GM12878 (cell line): ENCODE measurements at regions not wholly inside any gene's neighbourhood (a gene's known extent, or its start where the extent isn't known, plus 50 kb on each side); places are given as distances from the start of the nearest gene placed in this dataset.

Experiments used
- ATF3 ChIP-seq: IDR thresholded peaks from 2 replicates; pipeline ENCODE4 v1.6.1; 2011; ENCODE audit warnings: low read depth, mild to moderate bottlenecking, low read length, moderate library complexity, borderline replicate concordance; ENCODE audit errors: extremely low read depth
- HSF1 ChIP-seq: fragments of 150-350 bp; IDR thresholded peaks from 2 replicates; pipeline ENCODE4 v1.6.1; 2014; ENCODE audit warnings: mild to moderate bottlenecking, low read depth, low read length
- ZBTB40 ChIP-seq: fragments of 450-650 bp; IDR thresholded peaks from 2 replicates; pipeline ENCODE4 v1.6.1; 2016; ENCODE audit warnings: mild to moderate bottlenecking, moderate library complexity, borderline replicate concordance
- TF ChIP-seq, protein P1 (sequence below): fragments of 450-650 bp; IDR thresholded peaks from 2 replicates; pipeline ENCODE4 v1.6.1; 2018; ENCODE audit warnings: mild to moderate bottlenecking, low read depth, moderate library complexity; ENCODE audit not compliant: partially characterized antibody

GRCh38 chr4:92101737-92102172 lies 202.0 kb upstream of the GRID2 start (continued):
- TF ChIP-seq HSF1 (no peak), ATF3 (no peak), ZBTB40 (no peak)
- TF ChIP-seq, protein P1, sequence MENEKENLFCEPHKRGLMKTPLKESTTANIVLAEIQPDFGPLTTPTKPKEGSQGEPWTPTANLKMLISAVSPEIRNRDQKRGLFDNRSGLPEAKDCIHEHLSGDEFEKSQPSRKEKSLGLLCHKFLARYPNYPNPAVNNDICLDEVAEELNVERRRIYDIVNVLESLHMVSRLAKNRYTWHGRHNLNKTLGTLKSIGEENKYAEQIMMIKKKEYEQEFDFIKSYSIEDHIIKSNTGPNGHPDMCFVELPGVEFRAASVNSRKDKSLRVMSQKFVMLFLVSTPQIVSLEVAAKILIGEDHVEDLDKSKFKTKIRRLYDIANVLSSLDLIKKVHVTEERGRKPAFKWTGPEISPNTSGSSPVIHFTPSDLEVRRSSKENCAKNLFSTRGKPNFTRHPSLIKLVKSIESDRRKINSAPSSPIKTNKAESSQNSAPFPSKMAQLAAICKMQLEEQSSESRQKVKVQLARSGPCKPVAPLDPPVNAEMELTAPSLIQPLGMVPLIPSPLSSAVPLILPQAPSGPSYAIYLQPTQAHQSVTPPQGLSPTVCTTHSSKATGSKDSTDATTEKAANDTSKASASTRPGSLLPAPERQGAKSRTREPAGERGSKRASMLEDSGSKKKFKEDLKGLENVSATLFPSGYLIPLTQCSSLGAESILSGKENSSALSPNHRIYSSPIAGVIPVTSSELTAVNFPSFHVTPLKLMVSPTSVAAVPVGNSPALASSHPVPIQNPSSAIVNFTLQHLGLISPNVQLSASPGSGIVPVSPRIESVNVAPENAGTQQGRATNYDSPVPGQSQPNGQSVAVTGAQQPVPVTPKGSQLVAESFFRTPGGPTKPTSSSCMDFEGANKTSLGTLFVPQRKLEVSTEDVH, result no peak
- TF ChIP-seq, all 136 proteins: peak for 0
